ENCODE measurements at regions not wholly inside any gene's neighbourhood (a gene's known extent, or its start where the extent isn't known, plus 50 kb on each side); places are given as distances from the start of the nearest gene placed in this dataset.

DNA sequence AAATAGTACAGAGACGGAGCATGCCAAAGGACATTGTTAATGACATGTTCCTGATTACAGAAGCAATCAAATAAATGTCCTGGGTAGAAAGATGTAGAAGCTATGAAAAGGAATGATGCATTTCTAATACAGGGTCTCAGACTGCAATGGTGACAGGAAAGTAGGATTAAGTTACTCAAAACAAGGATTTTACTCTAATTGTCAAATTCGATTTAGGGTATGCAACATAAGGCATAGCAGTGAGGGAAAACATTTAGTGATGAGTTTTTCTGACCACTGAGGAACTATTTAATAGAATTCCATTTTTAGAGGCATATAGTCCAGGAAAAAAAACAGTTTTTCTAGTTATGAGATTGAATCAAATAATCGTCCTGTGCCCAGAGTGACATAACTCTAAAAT, 715.1 kb upstream of the ACO1 start:
- CTCF ChIA-PET = no interaction called here
- Mint-ChIP-seq H3K9me3 (ENCODE audit: low read depth) (peaks cover 3% of the 10 kb centered on the region), H3K36me3 (peaks cover 1% of the 10 kb centered on the region), H3K27ac (no peak overlapping the region), H3K27me3 (no peaks in the 10 kb centered on the region), H3K4me3 (no peak overlapping the region), H3K4me1 (peaks cover 4% of the 10 kb centered on the region)
- ATAC-seq (no peak), DNase-seq (no peak)

DNA sequence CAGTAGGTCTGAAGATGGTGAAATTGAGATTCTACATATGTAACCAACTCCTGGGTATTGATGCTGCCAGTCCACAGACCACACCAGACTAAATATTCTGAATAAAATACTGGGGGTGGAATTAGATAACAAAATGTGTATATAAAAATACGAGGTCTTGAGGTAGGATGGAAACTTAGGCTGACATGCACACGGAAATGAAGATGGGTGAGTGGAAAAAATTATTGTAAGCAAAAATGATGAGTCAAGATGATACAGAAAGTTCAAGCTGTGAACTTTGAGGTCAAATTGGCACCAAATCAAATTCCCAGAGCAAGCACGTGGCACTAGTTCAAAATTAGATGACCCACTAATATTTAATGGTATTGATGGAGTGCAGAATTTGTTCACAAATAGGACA, 713.4 kb upstream of the ACO1 start:
- H3K27me3 Mint-ChIP-seq = no peaks in the 10 kb centered on the region
- CTCF ChIA-PET = no interaction called here
- ATAC-seq (no peak), DNase-seq (no peak)
- peaks cover 3% of the 10 kb centered on the region for H3K9me3 Mint-ChIP-seq (ENCODE audit: low read depth)
- no peak overlapping the region for H3K4me3 Mint-ChIP-seq
- H3K4me1 Mint-ChIP-seq = peaks cover 4% of the 10 kb centered on the region
- H3K27ac Mint-ChIP-seq = no peak overlapping the region
- H3K36me3 Mint-ChIP-seq = peaks cover 1% of the 10 kb centered on the region

DNA sequence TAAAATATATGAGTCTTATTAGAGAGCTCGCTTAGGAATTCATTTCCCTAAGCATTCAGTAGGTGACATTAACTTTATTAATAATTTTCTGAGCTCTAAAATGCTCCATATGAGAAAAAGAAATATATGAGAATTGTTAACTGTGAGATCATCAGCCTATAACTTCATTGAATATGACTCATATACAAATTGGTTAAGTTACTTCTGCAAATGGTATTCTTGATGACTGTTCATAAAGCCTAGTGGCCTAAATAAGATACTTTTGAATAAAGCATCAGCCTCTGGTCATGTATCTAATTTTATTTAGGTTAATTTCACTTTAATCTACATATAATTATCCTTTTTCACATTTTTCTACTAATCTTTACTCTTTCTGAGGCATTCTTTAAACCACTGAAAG, 710.2 kb upstream of the ACO1 start:
- DNase-seq (no peak), ATAC-seq (no peak)
- H3K9me3 Mint-ChIP-seq (ENCODE audit: low read depth) = no peaks in the 10 kb centered on the region
- H3K36me3 Mint-ChIP-seq = no peaks in the 10 kb centered on the region
- H3K4me3 Mint-ChIP-seq = no peak overlapping the region
- peaks cover 9% of the 10 kb centered on the region for H3K4me1 Mint-ChIP-seq
- no peaks in the 10 kb centered on the region for H3K27me3 Mint-ChIP-seq
- CTCF ChIA-PET = no interaction called here
- no peak overlapping the region for H3K27ac Mint-ChIP-seq

DNA sequence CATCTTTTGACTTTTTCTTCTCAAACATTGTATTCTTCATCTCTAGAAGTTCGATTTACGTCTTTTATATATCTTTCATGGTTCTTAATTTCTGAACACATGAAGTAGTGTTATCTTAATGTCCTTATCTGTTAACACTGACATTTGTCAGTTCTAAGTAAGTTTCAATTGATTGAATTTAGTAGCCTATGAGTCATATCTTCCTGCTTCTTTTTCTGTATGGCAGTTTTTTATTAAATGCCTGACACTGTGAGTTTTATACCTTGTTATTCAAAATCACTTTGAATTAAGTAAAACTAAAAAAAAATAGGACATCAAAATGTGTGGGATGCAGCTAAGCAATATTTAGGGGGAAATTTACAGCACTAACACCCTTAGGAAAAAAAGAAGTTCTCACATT, 707.0 kb upstream of the ACO1 start:
- no peak overlapping the region for H3K4me3 Mint-ChIP-seq
- DNase-seq = no peak
- no peaks in the 10 kb centered on the region for H3K36me3 Mint-ChIP-seq
- H3K4me1 Mint-ChIP-seq = peaks cover 5% of the 10 kb centered on the region
- CTCF ChIA-PET = no interaction called here
- H3K9me3 Mint-ChIP-seq (ENCODE audit: low read depth) = no peaks in the 10 kb centered on the region
- no peaks in the 10 kb centered on the region for H3K27me3 Mint-ChIP-seq
- H3K27ac Mint-ChIP-seq = no peak overlapping the region
- no peak for ATAC-seq

DNA sequence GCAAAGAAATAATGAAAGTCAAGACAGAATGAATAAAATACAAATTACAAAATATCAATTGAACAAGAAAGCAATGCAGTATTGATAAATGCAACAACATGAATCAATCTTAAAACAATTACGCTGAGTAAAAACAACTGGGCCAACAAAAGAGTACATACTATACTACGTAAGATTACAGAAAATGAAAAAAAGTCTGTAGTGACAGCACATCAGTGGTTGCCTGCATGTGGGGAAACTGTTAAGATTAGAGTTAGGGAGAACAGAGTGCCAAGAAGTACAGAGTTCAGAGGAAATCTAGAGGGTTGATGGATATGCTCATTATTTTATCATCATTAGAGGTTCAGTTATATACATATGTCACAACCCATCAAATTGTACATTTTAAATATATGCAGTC, 706.6 kb upstream of the ACO1 start:
- ATAC-seq = no peak
- Mint-ChIP-seq H3K4me3 (no peak overlapping the region), H3K36me3 (no peaks in the 10 kb centered on the region), H3K27ac (no peak overlapping the region), H3K4me1 (peaks cover 5% of the 10 kb centered on the region), H3K27me3 (no peaks in the 10 kb centered on the region), H3K9me3 (ENCODE audit: low read depth) (no peaks in the 10 kb centered on the region)
- no peak for DNase-seq
- CTCF ChIA-PET = no interaction called here

DNA sequence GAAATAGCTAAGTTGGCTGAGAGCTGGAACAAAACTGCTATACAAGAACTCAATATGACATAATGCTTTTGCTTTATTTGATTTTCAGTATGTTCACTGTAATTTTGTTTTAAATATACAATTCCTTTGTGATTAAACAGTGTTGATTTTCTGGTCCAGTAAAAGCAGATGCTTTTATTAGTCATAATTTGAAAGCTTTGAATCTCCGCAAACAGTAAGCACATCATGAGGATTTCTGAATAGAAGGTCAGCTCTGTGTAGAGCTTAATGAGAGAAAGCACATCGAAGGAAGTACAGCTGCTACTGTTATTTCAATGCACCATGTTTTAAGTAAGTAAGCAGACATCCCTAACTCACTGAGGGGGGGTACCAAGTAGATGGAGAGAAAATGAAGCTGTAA, 701.3 kb upstream of the ACO1 start:
- no peaks in the 10 kb centered on the region for H3K36me3 Mint-ChIP-seq
- no peaks in the 10 kb centered on the region for H3K4me1 Mint-ChIP-seq
- H3K27me3 Mint-ChIP-seq = no peaks in the 10 kb centered on the region
- H3K4me3 Mint-ChIP-seq = no peak overlapping the region
- H3K27ac Mint-ChIP-seq = no peak overlapping the region
- H3K9me3 Mint-ChIP-seq (ENCODE audit: low read depth) = no peaks in the 10 kb centered on the region
- DNase-seq (no peak), ATAC-seq (no peak)
- CTCF ChIA-PET = no interaction called here

DNA sequence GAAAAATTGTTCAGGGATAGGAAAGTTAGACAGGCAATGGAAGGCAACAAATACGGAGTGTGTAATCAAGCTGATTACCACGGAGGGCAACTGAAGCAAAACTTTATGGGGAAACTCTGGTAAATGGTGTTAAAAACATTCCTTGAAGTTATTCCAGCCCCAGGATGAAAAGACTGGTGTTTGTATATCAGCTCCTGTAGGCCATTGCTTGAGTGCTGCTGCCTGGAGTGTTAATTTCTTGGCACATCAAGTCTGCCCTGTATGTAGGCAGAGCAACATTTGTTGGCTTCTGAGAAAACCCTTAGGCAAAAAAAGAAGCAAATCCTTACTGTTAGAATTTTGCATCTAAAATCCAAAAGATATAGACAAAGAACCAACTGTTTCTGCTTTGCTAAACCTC, 686.5 kb upstream of the ACO1 start:
- Mint-ChIP-seq H3K9me3 (ENCODE audit: low read depth) (peaks cover 4% of the 10 kb centered on the region), H3K4me1 (peaks cover 12% of the 10 kb centered on the region), H3K4me3 (no peak overlapping the region), H3K27ac (no peak overlapping the region), H3K27me3 (no peaks in the 10 kb centered on the region), H3K36me3 (peaks cover 2% of the 10 kb centered on the region)
- DNase-seq (no peak), ATAC-seq (no peak)
- CTCF ChIA-PET = no interaction called here

DNA sequence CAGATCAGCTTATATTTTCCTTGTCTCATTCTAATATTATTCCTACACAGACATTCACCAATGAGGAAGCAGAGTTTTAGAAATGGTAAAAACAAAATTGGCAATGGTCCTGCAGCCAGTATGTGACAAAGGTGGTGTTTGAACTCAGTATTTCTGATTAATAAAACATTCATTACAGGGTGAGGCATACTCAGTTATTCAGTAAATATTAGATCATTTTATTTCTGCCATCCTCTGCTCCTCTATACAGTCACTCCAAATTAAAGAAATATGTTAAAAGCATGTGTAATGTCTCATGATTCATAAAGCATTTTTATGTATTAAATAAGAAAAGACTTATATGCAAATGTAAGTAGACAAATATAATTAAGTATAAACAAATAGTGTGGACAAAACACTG, 684.6 kb upstream of the ACO1 start:
- no peak for ATAC-seq
- peaks cover 4% of the 10 kb centered on the region for H3K9me3 Mint-ChIP-seq (ENCODE audit: low read depth)
- no peaks in the 10 kb centered on the region for H3K27me3 Mint-ChIP-seq
- CTCF ChIA-PET = no interaction called here
- H3K4me3 Mint-ChIP-seq = no peak overlapping the region
- peaks cover 12% of the 10 kb centered on the region for H3K4me1 Mint-ChIP-seq
- no peak for DNase-seq
- no peak overlapping the region for H3K27ac Mint-ChIP-seq
- H3K36me3 Mint-ChIP-seq = peaks cover 2% of the 10 kb centered on the region

DNA sequence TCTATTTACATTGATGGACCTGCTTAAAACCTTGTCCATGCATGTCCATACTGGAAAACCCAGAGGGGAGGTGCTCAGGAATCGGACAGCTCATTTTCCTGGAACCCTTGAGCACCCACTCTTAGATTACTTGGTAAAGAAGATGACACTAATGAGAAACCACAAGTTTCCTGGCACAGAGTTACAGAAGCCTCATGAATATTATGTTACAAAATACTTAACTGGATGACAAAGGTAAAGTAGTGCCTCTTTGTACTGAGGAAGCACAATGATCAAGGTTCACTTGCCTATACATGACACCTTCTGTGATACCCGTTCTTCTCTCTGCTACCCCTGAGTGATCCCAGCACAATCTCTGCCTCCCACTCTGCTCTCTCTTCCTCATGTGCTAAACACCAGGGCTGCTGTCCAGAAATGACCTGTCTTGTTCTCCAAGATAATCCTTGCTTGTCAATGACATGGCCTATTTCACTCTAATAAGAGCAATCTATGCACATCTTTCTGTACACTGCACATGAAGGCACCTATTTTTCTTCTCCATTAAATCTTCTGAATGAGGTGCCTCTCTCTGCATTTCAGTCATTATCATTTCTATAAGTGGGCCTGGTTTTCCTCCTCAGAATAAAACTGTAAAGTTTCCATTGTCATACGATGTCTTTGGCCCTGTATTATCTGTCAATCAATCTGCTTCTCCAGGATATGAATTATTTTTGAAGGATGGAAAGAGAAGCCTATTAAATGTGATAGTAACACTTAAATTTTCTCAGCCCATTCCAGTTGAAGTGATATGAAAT, 684.0 kb upstream of the ACO1 start:
- no peaks in the 10 kb centered on the region for H3K27me3 Mint-ChIP-seq
- ATAC-seq = no peak
- H3K36me3 Mint-ChIP-seq = peaks cover 2% of the 10 kb centered on the region
- CTCF ChIA-PET = no interaction called here
- peaks cover 12% of the 10 kb centered on the region for H3K4me1 Mint-ChIP-seq
- DNase-seq = no peak
- H3K9me3 Mint-ChIP-seq (ENCODE audit: low read depth) = peaks cover 4% of the 10 kb centered on the region
- H3K27ac Mint-ChIP-seq = no peak overlapping the region
- no peak overlapping the region for H3K4me3 Mint-ChIP-seq

DNA sequence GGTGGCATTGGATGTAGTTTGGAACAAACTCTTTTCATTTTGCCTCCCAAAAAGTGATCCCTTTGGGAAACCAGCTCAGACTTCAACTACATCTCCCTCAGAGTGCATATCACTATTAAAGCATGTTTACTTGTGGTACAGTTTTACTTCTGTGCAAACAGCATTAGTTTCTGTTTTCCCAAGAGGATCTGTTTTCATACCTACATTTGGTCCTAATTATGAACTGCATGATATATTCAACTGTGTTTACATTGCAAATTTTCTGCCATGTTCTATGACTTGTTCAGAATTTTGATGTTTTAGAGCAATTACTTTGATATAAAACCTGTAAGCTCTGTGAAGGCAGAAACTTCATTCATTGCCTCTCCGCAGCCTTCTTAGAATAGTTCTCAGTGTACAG, 681.5 kb upstream of the ACO1 start:
- CTCF ChIA-PET = no interaction called here
- no peak for DNase-seq
- peaks cover 12% of the 10 kb centered on the region for H3K4me1 Mint-ChIP-seq
- H3K27ac Mint-ChIP-seq = no peak overlapping the region
- no peak for ATAC-seq
- no peak overlapping the region for H3K4me3 Mint-ChIP-seq
- no peaks in the 10 kb centered on the region for H3K36me3 Mint-ChIP-seq
- H3K27me3 Mint-ChIP-seq = no peaks in the 10 kb centered on the region
- H3K9me3 Mint-ChIP-seq (ENCODE audit: low read depth) = peaks cover 2% of the 10 kb centered on the region

DNA sequence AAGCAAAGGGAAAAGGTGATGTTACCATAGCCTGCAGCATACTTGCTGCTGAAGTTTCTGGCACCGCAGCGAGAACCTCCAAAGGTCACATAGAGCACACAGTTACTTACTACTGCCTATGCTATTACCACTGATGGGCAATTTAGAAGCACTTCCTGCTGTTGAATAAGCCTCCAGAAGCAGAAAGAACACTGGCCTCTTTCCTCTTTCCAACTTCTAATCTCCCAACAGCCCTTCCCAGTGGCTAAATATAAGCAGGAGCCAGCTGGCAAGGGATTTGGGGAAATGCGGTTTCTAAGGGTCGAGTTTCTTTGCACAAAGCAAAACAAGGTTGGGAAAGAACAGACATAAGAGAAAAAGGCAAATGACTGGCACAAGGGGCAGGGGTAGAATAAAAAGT, 669.2 kb upstream of the ACO1 start:
- Mint-ChIP-seq H3K36me3 (no peaks in the 10 kb centered on the region), H3K4me1 (no peaks in the 10 kb centered on the region), H3K27me3 (no peaks in the 10 kb centered on the region), H3K27ac (no peak overlapping the region), H3K9me3 (ENCODE audit: low read depth) (no peaks in the 10 kb centered on the region), H3K4me3 (no peak overlapping the region)
- ATAC-seq (no peak), DNase-seq (no peak)
- CTCF ChIA-PET = no interaction called here

DNA sequence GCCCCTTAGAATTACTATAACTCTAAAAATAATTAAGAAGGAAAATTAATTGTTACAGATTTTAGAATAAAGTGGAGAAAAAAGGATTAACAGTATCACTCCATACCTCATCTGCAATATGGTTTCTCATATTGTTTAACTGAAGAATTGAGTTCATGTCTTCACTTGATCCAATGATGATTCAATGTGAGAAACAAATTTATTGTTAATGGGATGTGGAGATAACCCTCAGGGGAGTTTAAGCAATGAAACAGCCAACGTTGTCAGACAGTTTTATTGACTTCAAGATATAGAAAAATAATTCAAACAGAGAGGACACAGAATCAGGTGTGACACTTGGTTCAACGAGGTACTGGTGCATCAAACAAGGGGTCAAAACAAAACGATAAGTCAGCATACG, 665.2 kb upstream of the ACO1 start:
- no peak for ATAC-seq
- no peak overlapping the region for H3K4me3 Mint-ChIP-seq
- peaks cover 5% of the 10 kb centered on the region for H3K9me3 Mint-ChIP-seq (ENCODE audit: low read depth)
- no peaks in the 10 kb centered on the region for H3K4me1 Mint-ChIP-seq
- no peaks in the 10 kb centered on the region for H3K36me3 Mint-ChIP-seq
- no peaks in the 10 kb centered on the region for H3K27me3 Mint-ChIP-seq
- no peak overlapping the region for H3K27ac Mint-ChIP-seq
- no peak for DNase-seq
- CTCF ChIA-PET = no interaction called here

DNA sequence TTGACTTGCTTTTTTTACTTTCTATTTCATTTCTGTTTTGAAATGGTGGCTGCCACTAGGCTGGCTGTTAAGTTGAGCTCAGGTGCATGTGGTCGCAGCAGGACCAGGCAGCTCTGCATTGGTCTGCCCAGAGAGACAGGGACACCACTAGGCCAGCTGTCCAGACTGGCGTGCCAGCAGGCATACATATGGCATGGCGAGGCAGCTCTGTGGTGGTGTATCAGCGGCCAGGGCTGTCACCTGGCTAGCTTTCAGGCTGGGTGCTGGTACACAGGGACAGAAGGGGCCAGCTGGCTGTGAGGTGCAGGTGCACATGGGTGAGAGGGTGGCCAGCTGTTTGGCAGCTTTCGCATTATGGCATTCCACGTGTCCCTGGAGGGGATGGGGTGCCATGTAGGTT, 654.0 kb upstream of the ACO1 start:
- Mint-ChIP-seq H3K27me3 (no peaks in the 10 kb centered on the region), H3K27ac (no peak overlapping the region), H3K36me3 (no peaks in the 10 kb centered on the region), H3K4me1 (no peaks in the 10 kb centered on the region), H3K4me3 (no peak overlapping the region), H3K9me3 (ENCODE audit: low read depth) (no peaks in the 10 kb centered on the region)
- ATAC-seq (no peak), DNase-seq (no peak)
- CTCF ChIA-PET = no interaction called here

DNA sequence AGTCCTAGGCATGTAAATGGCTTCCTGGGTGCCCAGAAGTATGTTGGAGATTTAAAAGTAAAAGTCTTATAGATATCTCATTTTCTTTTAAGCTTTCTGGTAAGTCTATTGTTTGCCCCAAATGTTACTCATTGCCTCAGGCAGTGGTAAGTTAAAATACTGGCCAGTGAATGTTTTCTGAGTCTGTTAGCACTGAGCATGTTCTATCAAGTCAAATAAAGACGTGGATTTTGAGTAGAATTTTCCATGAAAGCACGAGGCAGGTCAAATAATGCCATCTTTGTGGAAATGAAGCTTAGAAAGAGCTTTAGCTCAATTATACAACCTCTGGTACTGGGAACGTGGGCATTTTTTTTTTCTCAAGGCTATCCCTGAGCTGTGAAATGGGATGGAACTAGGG, 651.3 kb upstream of the ACO1 start:
- Mint-ChIP-seq H3K36me3 (no peaks in the 10 kb centered on the region), H3K9me3 (ENCODE audit: low read depth) (no peaks in the 10 kb centered on the region), H3K27me3 (no peaks in the 10 kb centered on the region), H3K27ac (no peak overlapping the region), H3K4me1 (no peaks in the 10 kb centered on the region), H3K4me3 (no peak overlapping the region)
- no peak for DNase-seq
- CTCF ChIA-PET = no interaction called here
- no peak for ATAC-seq

DNA sequence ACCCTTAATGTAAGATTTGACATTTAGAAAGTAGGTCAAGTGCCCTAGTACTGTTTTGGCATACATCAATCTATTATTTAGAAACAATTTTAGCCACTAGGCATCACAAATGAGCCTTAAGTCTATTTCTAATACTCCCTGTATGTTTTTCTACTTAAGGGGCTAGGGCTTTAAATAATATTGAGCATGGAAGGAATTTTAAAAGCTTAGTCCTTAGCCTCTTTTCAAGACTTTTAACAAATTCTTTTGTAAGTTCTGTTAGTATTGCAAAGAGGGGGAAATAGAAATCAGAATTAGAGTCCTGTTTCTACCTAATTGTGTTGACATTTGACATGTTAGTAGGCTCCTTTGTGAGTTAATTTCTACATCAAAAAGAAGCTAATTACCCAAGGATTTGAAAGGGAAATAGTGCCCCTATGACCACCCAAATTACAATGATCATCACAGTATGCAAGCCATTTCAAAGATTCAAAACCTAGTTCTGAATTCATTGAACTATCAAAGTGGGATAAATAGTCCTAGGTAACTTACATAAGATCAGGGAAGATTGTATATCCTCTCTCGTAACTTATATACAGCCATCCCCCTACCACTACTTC, 647.8 kb upstream of the ACO1 start:
- Mint-ChIP-seq H3K27me3 (no peaks in the 10 kb centered on the region), H3K9me3 (ENCODE audit: low read depth) (no peaks in the 10 kb centered on the region), H3K4me1 (no peaks in the 10 kb centered on the region), H3K4me3 (no peak overlapping the region), H3K36me3 (no peaks in the 10 kb centered on the region), H3K27ac (no peak overlapping the region)
- DNase-seq = no peak
- CTCF ChIA-PET = no interaction called here
- ATAC-seq = no peak

All from activated CD8-positive, alpha-beta memory T cell treated with anti-CD3 and anti-CD28 coated beads, Interleukin-2, amount 10 ng/mL, durations not matched to agents 7 days and 5 days (primary cell).